NCI-H1694 treated with DMSO at 0.1 percent for 48 hours (cell line): ENCODE measurements at regions not wholly inside any gene's neighbourhood (a gene's known extent, or its start where the extent isn't known, plus 50 kb on each side); places are given as distances from the start of the nearest gene placed in this dataset.

Experiments
- DNase-seq: peaks from one replicate; lab custom pipeline; 2025; lab: John Stamatoyannopoulos, UW

DNA sequence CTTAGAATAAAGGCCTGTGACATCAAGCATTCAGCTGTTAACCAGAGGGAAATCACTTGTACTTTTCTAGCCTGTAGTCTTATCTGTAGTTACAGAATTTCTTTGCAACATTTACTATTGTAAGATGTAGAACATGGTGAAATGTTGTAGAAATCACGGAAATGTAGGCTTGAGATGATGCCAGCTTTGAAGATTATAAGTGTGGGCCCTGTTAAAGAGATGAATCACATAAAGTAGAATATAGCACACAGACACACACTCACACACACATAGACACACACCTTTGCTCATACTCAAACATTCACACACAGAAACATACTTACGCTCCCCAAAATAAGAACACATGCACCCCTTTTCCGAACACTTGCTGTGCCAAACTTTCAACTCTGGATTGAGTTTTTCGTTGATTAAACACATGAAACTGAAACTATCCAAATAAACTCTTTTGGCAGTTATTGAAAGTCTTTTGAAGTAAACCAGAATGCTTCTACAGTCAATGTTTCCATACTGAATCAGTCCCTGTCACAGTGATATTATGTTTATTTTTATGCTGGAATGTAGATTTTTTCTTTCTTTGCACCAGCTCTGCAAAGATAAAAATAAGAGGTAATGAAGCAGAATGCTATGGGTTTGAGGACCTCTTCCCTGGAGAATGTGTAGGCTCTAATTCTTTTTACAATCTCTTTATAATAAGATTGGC lies 230.3 kb upstream of the MEOX2 start:
- DNase-seq: no peak

DNA sequence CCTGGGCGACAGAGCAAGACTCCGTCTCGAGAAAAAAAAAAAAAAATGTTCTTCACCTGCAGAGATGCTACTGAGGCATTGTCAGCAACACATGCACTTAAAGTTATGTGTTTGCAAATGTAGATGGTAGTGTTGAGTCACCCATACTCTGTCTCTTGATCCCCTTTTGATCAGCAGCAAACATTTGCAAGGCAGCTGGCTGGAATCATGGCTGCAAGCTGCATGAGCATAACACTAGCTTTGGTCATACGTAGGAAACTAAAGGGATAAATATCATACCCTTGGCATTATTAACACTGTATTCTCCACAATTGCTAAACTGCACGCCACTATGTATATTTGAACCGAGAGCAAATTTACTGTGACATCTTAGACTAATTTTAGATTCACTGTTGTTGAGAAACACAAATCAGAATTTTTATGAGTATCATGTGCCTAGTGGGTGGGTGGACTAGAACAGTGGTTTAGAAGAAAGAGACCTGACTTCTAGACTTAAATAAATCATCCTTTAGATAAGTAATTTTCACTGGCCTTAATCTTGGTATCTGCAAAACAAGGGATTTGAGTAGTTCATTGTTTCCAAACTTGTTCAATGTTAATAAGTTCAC lies 229.3 kb upstream of the MEOX2 start:
- no peak for DNase-seq

DNA sequence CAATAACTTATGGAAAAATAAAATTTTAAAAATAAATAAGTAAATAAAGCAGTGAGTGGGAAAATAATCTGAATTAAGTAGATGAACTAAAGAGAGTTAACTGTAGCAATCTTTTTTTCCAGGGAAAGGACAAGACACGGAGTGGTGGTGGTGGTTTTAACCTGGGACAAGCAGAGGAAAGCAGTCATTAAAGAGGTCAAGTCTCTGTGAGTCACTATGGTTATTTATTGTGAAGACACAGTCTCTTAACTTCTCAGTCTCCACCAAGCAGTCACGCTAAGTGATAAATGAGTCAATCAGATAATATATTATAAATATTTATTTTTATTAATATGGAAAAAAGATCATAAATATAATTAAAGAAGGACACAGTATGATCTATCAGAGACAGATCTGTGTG lies 228.1 kb upstream of the MEOX2 start:
- no peak for DNase-seq

DNA sequence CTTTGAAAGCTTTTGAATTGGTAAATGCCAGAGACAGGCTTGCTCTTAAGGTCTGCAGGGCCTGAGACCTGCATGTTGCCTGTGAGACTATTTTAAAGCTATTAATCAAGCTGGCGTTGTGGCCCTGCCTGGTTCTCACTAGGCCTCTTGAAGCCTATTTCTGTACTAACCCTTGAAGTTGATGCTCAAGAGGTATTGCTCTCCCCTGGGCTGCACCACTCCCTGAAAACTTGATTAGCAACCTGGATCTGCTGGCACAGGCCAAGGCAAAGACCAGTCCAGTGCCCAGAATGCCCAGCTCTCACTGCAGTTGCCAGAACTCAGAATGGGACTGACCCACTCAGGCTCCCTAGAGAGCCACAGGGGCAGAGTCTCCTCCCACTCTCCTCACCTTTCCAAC lies 220.0 kb upstream of the MEOX2 start:
- no peak for DNase-seq

DNA sequence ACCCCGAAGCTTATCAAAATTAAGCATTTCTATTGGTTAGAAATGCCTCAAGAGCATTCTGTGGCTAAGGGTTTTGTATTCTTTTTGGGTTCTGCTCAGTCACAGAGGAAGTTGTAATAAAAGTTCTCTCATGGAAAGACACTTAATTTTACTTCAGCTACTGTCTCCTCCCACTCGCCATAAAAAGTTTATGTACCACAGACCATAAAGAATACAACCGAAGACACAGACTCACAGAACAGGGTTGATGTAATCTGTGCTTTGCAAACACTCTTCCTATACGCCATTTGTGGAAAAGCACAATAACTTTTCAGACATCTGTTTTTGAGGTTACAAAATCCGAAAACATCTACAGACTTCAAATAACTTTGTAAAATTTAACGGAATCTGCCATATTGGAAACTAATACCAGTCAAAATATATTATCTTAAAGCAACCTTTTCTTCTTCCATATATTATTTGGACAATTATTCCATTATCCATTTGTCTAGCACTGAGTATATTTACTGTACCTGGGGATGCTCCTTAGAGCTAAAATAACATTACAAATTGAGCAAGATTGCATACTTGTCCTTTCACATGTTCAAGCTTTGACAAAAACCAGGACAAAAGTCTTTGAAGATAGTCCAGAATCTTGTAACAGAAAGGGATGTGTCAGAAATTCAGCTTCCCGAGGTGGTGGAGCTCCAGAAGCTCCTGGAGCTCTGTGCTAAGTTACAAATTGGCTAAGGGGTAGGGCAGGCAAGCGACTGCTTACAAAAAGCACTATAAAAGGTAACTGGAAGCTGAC lies 219.0 kb upstream of the MEOX2 start:
- no peak for DNase-seq

DNA sequence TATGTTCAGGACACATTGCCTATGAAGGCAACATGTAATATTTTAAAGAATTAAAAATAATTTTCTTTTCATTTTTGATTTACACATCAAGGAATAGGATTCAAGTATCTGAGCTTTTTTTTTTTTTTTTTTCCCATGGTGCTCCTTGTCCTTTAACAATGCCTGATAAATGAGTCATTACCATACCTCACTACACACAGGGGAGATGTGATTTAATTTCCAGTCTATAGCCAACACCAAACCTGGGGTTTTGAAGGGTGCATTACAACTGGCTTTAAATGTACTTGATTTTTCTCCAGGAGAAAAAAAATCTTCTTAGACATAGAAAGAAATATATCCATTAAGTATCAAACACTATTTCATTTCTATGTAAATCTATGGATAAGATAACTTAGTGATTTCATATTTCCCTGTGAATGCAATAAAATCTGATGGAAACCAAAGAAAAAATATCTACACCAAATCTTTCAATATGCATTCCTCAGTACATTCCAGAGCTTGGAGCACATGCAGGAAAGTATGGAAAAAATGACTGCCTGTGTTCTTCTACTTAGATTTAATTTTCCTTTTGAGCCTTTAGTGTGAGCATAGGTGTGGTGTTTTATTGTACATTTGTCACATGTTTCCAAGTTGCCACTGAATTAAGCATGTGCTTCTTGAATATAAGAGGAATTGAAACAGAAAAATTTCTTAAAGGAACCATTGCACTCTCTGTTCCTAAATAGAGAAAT lies 204.8 kb upstream of the MEOX2 start:
- DNase-seq: no peak

DNA sequence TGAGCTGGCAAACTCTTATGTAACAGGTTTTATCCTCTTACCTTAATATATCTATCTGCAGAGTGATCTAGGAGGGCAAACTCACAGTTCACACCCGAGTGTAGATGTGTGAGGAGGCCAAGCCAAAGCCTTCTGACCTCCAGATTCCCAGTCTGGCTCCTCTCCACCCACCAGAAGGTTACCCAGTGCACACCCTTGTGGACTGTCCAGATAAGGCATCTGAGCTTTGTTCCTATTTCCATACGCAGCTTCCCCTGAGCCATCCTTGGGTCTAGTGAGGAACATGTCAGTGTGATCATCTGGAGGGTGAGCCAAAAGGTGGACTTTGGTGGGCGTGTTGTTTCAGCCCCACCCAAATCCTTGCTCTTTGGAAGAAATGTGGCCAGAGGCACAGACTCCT lies 203.0 kb upstream of the MEOX2 start:
- DNase-seq: no peak

DNA sequence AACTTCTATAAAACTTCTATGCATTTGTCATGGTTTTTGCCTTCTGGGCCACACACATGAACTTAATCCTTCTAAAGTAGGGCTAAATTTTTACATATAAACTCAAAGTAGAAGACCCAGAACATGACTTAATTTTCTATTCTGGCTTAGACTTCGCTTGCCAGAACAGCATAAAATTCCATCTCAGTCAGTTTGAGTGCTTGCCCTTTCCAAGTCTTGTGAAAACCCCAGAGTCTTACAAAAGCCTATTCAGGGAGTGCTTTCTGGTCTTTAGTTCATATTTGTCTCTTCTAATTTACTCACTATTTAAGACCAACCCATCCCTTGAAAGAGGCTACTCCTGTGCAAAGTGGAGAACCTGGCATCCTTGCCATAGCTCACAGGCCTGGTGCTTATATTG lies 201.6 kb upstream of the MEOX2 start:
- DNase-seq: no peak

DNA sequence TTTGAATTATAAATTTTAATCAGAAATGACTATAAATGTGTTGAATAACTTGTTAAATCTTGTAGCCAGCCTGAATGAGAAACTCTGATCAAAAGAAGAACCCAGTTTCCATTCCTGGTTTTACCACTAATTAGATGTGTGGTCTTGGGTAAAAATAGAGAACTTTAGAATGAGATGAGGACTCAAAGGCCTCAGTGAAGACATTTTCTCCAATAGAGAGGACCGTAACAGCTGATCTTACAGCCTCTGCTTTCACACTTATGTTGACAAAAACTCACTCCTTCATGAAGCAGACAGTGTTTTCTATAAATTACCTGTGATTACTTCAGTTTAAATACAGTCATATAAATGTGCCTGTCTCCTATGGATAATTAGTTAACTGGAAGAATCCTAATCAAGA lies 200.1 kb upstream of the MEOX2 start:
- no peak for DNase-seq

DNA sequence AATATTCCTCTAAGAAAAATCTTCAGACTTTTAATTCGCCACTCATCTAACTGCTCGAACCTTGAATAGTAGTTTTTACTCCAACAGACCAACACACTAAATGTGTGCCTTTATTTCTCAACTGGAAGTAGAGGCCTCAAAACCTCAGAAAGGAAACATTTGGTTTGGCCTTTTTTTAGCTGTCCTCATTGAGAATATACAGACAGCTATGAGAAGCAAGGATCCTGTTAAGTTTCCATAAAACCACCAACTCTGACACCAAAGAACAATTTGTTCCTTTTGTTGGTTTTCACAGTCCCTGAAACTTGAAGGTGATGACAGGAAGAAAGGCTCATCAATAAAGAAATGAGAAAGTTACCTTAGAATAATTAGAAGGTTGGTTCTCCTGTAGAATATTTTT lies 199.2 kb upstream of the MEOX2 start:
- no peak for DNase-seq

DNA sequence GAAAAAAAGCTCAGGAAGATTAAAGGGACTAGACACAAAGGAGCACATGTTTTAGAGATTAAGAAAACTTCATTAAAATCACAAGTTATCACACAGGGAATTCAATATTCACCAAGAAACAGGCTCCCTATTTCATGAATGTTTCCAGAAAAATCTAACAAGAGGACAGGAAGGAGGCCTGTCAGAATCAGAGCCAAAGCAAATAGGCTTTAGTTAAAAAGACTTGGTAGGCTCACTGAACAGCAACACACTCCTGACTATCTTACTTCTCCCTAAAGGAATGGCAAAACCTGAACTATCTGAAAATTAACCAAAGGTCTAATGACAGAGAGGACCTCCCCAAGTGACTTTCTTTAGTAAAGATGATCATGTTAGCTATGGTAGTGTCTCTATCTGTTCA lies 188.3 kb upstream of the MEOX2 start:
- DNase-seq: no peak

DNA sequence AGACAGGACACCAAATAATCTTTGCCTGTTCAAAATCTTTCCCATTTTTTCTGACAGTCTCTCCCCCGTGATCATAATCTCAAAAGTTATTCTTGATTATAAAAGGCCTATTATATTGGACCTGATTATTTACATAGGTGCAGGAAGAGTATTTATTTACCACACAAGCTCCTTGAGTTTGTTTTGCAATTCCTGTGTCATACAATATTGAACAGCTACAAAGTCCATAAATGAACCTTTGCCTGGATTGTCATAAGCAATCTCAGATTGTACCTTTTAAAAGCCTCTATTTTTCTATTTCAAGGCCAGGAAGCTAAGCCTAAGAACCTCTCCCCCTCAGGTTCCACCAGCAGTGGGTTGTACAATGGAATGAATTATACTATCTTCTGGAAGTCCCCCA lies 183.9 kb upstream of the MEOX2 start:
- DNase-seq: no peak

DNA sequence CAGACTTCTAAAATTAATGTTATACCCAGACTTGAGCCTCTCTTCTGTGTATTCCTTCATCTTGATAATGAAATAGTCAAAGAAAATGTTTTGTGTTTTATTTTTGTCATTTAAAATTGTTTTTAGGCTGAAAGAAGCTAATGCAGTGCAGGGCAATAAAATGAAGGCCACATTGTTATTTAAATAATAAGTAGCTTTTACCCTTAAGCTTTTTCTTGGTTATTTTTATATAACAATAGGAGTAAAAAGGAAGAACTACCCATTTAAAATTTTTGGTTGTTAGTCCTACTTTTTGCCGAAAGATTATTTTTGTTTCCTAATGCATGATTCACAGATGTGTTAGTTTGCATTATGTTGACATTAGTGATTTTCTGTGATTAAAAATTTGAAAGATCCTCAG lies 181.0 kb upstream of the MEOX2 start:
- DNase-seq: no peak

DNA sequence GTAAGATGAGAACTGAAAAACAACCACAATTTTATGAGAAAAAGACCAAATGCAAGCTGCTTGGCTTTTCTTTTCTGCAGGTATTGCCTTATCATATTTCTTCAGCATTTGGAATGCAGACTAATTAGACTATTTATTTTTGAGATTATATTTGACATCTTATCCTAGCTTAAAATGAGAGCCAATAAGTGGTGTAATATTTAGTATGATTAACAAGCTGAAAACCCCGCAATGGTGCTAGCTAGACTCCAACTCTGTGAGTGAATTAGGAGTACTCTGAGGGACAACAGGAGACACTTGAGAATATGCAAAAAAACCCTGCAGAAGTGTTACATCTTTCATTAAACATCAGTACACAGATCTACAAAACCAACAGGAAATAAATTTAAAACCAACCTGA lies 180.3 kb upstream of the MEOX2 start:
- no peak for DNase-seq

DNA sequence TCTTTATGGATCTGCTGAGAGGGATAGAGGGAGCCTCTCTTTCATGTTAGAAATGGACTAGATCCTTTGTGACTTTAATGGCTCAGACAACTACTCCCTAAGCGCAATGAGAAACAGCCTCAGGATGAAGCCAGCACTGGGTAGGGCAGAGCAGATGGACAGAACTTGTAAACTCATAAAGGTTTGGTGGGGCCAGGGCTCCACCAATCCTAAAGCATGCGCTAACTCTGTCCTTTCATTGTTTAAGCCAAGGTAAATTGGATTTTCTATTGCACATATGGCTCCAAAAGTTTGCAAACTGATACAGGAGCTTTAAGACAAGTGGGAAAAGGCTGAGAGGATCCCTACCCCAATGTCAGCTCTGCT lies 178.1 kb upstream of the MEOX2 start:
- no peak for DNase-seq

DNA sequence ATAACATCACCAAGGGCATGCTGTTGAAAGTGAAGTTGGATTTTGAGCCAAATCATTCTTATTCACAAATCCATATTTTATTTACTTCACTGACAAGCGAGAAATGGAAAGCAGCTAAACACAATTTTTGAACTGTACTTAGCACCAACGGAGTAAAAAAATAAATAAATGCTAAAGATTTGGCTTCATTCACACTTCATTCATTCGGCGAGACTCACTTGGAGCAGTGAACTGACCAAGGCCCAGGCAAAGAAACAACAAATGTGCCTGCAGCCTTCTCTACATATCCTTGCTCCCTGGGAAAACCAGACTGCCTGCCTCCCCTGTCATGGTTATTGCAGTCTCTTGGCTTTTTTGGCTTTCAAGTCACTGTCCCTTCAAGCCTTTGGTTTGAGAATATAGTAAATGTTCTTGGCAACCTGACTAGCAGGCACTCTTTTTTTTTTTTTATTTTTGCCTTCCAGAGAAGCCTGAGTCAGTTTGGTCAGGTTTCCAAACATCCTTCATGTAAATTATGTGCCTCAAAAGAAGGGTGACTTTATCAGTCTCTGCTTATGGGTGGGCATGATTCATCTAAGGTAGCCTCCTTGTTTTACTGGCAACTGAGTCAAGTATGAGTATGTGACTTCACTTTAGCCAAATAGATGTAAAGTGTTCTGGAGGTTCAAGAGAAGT lies 177.6 kb upstream of the MEOX2 start:
- no peak for DNase-seq

DNA sequence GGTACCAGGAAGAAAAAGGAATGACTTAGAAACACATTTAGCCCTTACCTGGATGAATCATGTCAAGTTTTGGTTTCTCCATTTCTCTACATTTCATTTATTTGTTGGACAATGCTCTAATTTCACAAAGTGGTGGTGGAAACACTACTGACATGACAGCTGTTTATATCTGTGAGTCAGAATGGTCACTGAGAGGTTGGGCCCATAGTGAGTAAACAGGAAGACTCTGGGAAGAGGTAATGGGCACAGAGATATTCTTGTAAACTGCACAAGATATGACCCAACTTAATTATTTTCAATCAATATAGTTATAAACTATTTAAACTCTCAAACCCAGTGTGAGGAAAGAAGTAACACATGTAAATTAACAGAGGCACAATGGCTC lies 176.3 kb upstream of the MEOX2 start:
- DNase-seq: no peak

DNA sequence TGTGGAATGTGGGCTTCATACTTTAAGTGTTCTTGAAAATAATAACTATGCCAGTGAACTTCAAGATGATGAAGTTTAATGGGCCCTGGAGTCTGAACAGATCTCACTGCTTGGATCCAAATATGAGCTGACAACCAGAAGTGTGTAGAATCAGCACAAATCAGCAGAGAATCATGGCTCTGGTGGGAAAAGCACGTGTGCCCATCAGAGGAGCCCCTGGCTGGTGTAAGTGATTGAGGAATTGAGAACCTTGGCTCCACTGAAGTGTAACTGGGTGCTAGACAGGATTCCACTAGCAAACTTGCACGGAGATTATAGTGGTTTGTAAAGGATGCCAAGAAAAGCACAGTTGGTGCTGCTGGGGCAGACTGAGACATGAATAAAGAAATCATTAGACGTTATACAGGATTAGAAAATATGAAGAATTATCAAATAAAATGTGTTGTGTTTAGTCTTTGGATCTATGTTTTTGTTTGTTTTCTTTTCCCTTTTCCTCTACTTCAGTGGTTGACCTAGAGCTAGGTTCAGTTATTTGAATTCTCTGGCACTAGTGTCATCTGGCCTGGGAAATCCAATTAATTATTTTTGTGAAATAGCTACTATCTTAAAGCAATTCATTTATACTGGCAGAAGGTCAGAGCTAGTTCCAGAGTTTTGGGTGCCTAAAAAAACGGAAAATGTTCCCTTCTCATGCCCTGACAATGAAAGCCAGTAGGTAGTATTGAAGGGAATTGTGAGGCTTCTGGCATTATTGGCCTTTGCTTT lies 175.7 kb upstream of the MEOX2 start:
- DNase-seq: no peak

DNA sequence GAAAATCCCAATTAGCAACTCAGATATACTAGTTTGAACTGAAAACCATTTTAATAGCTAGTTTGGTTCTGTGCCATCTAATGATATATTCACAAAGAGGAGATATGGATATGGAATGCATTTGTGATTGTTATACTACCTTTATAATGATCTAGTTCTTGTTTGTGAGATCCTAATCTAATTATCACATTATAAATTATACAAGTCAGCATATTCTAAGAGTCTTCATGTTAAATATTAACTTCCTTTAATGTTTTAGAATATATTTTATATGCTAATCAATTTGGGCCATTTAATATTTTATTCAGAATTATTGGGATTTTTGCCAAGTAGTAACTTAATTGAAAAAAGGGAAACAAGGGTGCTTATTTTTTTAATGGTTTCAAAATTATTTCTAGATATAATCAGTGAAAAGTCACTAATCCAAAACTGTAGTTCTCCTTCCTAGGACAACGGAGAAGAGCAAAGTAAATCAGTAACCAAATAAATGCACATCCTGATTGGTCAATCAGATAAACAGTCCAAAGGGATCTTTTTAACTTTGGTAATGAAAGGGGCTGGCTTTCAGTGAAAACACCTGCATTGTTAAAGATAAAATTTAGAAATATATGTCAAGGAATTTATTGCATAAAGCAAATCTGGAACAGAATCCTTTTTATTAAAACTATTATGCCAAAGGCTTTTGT lies 173.9 kb upstream of the MEOX2 start:
- no peak for DNase-seq

DNA sequence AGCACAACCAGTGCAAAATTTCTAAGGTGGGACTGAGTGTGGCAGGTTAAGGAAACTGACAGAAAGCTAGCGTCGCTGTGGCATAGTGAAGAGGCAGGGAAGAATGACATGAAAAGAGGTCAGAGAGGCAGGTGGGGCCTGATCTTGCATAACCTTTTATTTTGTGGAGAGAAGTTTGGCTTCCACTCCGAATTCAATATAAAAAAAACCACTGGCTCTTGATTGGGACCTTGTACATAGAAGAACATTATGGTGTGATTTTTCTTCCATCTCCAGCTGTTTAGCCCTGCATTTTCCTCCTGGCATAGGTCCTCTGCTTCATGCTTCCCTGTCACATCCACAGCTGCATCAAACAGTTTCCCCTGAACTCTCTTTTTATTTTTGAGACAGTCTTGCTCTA lies 170.5 kb upstream of the MEOX2 start:
- DNase-seq: no peak

DNA sequence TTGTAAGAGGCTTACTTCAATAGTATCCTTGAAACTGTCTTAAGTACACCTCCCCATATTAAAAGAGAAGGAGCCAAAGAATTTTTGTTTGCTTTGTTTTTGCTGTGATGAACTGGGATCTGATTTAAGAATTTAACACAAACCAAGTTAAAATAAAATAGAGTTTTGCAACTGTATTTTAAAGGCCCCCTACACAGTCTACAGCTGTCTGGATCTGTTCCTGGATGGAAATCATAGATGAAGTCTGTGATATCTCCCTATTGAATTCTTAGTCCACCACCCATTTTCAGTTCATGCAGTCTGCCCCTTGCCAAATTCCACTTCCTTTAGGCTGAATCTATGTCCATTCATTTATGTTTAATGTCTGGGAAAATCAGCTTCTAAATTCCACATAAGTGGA lies 169.8 kb upstream of the MEOX2 start:
- DNase-seq: no peak
